Activated naive CD4-positive, alpha-beta T cell treated with anti-CD3 and anti-CD28 coated beads for 36 hours (primary cell): ENCODE measurements at regions not wholly inside any gene's neighbourhood (a gene's known extent, or its start where the extent isn't known, plus 50 kb on each side); places are given as distances from the start of the nearest gene placed in this dataset.

Experiments
- CTCF ChIA-PET: fragments of 350-600 bp; sonication (Branson Sonifier 250); formaldehyde crosslinking; loops from one replicate; lab custom pipeline; 2021; ENCODE audit warnings: antibody characterized with exemption; lab: Charles Lee
- DNase-seq: peaks from one replicate; pipeline ENCODE4 v3.0.0-alpha.2; 2020
- H3K27ac Mint-ChIP-seq: one replicate; pipeline ENCODE4 v1.8.0; 2021; ENCODE audit warnings: mild to moderate bottlenecking, mixed read lengths
- H3K27me3 Mint-ChIP-seq: one replicate; pipeline ENCODE4 v1.8.0; 2021; ENCODE audit warnings: low read depth, mixed read lengths
- H3K36me3 Mint-ChIP-seq: one replicate; pipeline ENCODE4 v1.8.0; 2021; ENCODE audit warnings: low read depth, mixed read lengths
- H3K4me1 Mint-ChIP-seq: one replicate; pipeline ENCODE4 v1.8.0; 2021; ENCODE audit warnings: low read depth, mixed read lengths
- H3K4me3 Mint-ChIP-seq: one replicate; pipeline ENCODE4 v1.8.0; 2021; ENCODE audit warnings: mild to moderate bottlenecking, moderate library complexity, mixed read lengths
- H3K9me3 Mint-ChIP-seq: one replicate; pipeline ENCODE4 v1.8.0; 2021; ENCODE audit warnings: mixed read lengths
- intact Hi-C: fragments of 100-400 bp; cut with micrococcal nuclease; formaldehyde crosslinking; loops from one replicate; pipeline ENCODE4 v1.15.1; 2023

DNA sequence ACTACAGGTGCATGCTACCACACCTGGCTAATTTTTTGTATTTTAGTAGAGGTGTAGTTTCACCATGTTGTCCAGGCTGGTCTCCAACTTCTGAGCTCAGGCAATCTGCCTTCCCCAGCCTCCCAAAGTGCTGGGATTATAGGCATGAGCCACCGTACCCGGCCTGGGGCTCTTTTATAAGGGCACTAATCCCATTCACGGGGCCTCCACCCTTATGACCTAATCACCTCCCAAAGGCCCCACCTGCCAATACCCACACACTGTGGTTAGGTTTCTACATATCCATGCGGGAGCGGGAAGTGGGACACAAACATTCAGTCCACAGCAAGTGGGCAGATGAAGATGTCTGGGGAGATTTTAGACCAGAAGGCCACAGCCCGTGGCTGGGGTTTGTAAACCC, 164.7 kb upstream of the SH3BP4 start:
- intact Hi-C loops = no loop called here
- Mint-ChIP-seq H3K4me1 (no peaks in the 10 kb centered on the region), H3K36me3 (no peaks in the 10 kb centered on the region), H3K4me3 (no peak overlapping the region), H3K27me3 (peaks cover 10% of the 10 kb centered on the region), H3K27ac (no peak overlapping the region), H3K9me3 (peaks cover 20% of the 10 kb centered on the region)
- DNase-seq = no peak
- CTCF ChIA-PET = no interaction called here

DNA sequence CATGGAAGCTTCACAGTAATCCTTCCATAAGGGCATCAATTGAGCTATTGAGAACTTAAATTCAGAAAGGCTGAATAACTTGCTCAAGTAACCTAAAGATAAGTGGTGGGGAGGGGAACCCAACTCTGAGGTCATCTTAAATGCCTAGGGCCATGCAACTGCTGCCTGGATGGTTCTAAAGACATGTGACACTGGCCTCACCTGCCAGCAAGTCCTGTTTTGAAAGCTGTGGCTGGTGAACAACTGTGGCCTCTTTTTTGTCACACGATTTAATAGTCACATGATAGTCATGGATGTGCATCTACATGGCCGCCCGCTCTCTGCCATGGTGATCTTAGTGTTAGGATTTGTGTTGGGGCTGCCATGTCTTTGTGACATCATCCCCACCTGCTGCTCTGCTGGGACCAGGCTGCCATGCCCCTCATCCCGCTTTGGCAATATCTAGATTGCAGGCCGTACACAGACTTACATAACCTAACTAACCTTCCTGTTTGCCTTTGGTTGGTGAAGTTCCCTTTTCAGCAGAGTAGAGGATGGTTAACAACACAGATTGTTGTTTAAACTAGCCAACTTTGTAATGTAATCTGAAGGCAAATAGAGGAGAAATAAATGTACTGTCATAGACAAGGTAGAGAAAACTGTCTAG, 177.9 kb upstream of the SH3BP4 start:
- Mint-ChIP-seq H3K4me1 (no peaks in the 10 kb centered on the region), H3K4me3 (no peak overlapping the region), H3K27ac (no peak overlapping the region), H3K36me3 (no peaks in the 10 kb centered on the region), H3K27me3 (peaks cover 18% of the 10 kb centered on the region), H3K9me3 (no peaks in the 10 kb centered on the region)
- DNase-seq = no peak
- intact Hi-C loops = no loop called here
- CTCF ChIA-PET = no interaction called here

DNA sequence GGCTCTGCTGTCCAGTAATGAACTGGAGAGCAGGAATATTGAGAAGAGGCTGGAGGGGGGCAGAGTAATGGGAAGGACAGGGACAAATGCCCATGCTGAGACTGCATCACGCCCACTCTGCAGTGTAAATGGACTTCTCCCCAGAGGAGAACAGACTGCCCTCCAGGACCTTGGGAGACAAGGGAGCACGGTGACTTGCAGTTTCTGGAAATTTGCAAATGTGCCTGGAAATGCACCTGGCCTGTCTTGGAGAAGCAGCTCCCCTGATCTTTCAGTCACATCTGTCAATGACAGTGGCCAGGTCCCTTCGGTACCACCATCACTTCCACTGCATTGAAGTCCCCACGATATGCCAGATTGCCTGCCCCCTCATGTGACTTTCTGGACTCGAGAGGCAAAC, 178.7 kb upstream of the SH3BP4 start:
- H3K9me3 Mint-ChIP-seq = no peaks in the 10 kb centered on the region
- no peaks in the 10 kb centered on the region for H3K4me1 Mint-ChIP-seq
- H3K27me3 Mint-ChIP-seq = peaks cover 18% of the 10 kb centered on the region
- intact Hi-C loops = no loop called here
- H3K4me3 Mint-ChIP-seq = no peak overlapping the region
- no peaks in the 10 kb centered on the region for H3K36me3 Mint-ChIP-seq
- no peak for DNase-seq
- CTCF ChIA-PET = no interaction called here
- no peak overlapping the region for H3K27ac Mint-ChIP-seq

DNA sequence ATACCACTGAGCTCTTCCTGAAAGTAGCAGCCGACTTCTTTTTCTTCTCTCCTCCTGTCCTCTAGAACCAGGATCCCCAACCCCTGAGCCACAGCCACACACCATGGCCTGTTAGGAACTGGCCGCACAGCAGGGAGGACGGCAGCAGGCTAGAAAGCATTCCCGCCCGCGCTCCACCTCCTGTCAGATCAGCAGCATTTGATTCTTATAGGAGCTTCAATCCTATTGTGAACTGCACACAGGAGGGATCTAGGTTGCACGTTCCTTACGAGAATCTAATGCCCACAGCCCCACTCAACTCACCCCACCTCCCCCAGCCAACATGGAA, 179.1 kb upstream of the SH3BP4 start:
- Mint-ChIP-seq H3K27ac (no peak overlapping the region), H3K4me3 (no peak overlapping the region), H3K9me3 (no peaks in the 10 kb centered on the region), H3K4me1 (no peaks in the 10 kb centered on the region), H3K27me3 (peaks cover 18% of the 10 kb centered on the region), H3K36me3 (no peaks in the 10 kb centered on the region)
- CTCF ChIA-PET = no interaction called here
- intact Hi-C loops = no loop called here
- no peak for DNase-seq

DNA sequence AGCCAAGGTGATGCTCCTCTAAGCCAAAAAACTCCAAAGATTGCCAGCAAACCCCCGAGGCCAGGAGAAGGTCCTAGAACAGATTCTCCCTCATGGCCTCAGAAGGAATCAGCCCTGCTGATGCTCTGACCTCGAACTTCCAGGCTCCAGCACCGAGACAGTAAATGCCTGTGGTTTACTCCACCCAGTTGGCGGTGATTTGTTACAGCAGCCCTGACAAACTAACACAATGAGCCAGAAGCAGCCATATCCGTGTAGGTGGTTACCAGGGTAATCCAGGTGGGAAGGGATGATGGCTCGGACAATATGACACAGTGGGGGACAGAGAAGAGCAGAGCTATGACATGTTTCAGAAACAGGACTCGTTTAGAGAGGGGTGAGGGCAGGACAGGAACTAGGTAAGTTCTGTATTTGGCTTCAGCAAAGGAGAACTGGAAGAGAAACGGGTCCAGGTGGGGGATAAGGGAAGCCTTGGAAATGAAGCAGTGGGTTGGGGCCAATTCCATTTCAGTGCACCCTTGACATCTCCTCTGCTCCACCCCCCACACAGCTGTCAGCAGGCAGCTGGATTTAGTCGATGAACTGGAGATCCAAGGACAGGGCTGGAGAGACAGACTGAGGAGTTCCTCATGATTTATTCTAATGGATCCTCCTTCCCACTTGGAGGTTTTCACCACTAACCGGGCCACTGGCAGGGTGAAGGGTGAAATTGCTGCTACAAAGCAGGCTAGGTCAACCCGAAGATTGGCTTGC, 179.7 kb upstream of the SH3BP4 start:
- CTCF ChIA-PET = no interaction called here
- H3K27me3 Mint-ChIP-seq = peaks cover 18% of the 10 kb centered on the region
- H3K9me3 Mint-ChIP-seq = no peaks in the 10 kb centered on the region
- no peak overlapping the region for H3K4me3 Mint-ChIP-seq
- H3K36me3 Mint-ChIP-seq = no peaks in the 10 kb centered on the region
- no peaks in the 10 kb centered on the region for H3K4me1 Mint-ChIP-seq
- H3K27ac Mint-ChIP-seq = no peak overlapping the region
- intact Hi-C loops = no loop called here
- no peak for DNase-seq

DNA sequence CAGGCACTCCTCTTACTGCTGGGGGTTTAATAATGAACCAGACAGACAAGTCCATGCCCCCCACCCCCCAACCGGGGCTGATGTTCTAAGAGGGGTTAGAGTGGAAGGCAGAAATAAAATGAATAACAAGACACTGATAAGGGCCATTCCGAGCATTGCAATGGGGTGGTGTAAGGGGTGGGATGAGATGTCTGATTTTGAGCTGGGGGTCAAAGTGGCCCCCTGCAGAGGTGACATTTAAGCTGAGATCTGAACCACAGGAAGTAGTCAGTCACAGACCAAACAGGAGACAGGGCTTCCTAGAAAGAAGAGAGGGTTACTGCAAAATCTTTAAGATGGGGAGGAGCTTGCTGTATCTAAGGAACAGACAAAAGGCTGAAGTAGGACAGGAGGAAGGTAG, 180.6 kb upstream of the SH3BP4 start:
- Mint-ChIP-seq H3K36me3 (no peaks in the 10 kb centered on the region), H3K4me3 (no peak overlapping the region), H3K9me3 (no peaks in the 10 kb centered on the region), H3K27me3 (peaks cover 12% of the 10 kb centered on the region), H3K4me1 (no peaks in the 10 kb centered on the region), H3K27ac (no peak overlapping the region)
- intact Hi-C loops = no loop called here
- DNase-seq = no peak
- CTCF ChIA-PET = no interaction called here

DNA sequence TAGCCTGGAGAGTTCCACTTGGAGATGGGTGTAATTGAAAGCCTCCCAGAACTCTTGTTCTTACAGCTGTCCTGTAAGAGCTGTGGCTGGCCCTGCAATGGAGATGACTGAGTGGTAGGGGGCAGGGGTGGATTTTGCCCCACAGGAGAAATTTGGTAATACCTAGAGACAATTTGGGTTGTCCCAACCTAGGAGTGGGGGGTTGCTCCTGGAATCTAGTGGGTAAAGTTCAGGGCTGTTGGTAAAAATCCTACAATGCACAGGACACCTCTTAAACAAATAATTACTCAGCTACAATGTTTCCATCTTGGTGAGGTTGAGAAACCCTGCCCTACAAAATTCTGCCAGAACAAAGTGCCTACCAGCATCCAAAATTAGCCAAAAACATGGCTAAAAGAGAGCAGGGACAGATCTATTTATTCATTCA, 181.1 kb upstream of the SH3BP4 start:
- CTCF ChIA-PET = no interaction called here
- Mint-ChIP-seq H3K4me3 (no peak overlapping the region), H3K27me3 (peaks cover 12% of the 10 kb centered on the region), H3K36me3 (no peaks in the 10 kb centered on the region), H3K9me3 (no peaks in the 10 kb centered on the region), H3K27ac (no peak overlapping the region), H3K4me1 (no peaks in the 10 kb centered on the region)
- no peak for DNase-seq
- intact Hi-C loops = no loop called here

DNA sequence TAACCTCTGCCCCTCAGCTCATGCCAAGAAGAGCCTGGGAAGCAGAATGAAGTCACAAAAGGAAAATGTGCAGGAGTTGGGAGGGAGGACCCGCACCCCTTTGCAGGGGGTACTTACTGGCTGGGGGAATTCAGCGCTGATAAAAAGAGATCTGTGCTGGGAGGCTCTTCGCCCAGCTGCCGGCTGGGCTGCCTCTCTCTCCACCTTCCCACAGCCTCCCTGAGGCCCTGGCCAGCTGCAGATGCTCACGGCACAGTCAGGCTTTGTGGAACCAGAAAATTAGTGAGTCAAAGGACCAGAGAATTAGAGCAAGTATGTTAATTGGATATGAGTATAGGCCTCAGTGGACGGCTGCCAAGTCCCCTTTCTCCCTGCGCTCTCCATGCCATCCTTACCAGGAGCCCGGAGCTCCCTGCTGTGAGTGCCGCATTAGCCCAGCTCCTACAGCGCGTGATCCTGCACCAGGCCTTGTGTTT, 181.7 kb upstream of the SH3BP4 start:
- Mint-ChIP-seq H3K36me3 (no peaks in the 10 kb centered on the region), H3K27ac (no peak overlapping the region), H3K9me3 (no peaks in the 10 kb centered on the region), H3K4me3 (no peak overlapping the region), H3K4me1 (no peaks in the 10 kb centered on the region), H3K27me3 (peaks cover 7% of the 10 kb centered on the region)
- no peak for DNase-seq
- intact Hi-C loops = no loop called here
- CTCF ChIA-PET = no interaction called here

DNA sequence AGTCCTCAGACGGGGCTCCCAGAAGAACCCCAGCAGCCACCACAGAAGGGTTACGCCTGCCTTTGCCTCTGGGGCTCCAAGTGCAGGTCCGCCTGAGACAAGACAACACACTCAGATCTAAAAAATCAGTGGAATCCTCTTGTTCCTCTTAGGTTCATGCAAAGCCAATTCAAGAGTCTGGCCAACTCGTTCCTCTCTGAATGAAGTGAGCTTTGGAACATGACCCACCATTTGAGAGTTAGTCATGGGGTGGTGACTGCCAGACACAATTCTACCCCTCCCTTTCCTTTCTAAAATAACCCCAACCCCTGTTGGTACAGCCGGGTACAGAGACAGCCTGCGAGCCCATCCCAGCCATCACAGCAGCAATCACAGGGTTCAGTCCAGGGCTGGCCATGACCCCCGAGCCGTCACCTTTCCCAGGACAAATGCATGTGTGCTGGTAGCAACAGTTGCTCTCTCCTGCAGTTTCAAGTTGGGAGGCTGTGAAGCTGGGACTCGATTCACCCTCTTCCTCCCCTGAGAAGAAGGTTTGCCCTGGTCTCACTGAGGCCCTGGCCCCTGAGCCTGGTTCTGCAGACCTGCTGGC, 183.1 kb upstream of the SH3BP4 start:
- Mint-ChIP-seq H3K27ac (no peak overlapping the region), H3K4me1 (no peaks in the 10 kb centered on the region), H3K4me3 (no peak overlapping the region), H3K27me3 (peaks cover 7% of the 10 kb centered on the region), H3K36me3 (no peaks in the 10 kb centered on the region), H3K9me3 (no peaks in the 10 kb centered on the region)
- DNase-seq = no peak
- CTCF ChIA-PET = interaction anchor here (0.6 kb wide), 1 partner anchor 135 kb away, joined by 3 read pairs; no protein-coding TSS in a partner anchor
- intact Hi-C loops = no loop called here

DNA sequence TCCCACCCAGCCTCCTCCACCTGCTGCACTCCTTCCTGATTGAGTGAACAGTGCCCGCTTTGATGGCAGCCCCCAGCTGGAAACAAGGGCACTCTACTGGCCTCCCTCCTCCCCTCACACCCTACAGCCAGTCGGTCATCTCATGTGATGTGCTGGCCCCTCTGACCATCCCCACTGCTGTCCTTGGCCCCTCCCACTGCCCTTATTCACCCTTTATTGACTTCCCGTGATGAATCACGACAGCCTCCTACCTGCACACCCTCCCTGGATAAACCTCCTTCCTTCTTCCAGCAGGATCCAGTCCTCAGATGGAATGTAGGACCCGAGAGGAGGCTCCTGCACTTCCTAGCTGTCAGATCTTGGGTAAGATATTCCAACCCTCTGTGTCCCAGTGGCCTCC, 186.5 kb upstream of the SH3BP4 start:
- CTCF ChIA-PET = no interaction called here

DNA sequence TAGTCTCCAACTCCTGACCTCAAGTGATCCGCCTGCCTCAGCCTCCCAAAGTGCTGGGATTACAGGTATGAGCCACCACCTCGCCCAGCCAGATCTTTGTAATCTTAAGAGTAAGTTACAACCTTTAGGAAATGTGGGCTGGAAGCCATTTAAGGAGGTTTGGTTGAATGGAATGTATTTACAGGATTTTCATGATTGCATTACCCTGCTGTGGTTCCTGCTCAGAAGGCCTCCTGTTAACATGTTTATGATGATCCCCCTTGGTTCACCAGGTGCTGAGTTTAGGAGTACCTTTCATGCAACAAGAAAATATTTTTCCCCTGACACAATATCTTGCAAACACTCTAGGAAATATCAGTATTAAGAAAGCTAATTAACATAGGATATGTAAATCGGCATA, 187.4 kb upstream of the SH3BP4 start:
- CTCF ChIA-PET = no interaction called here
- H3K27ac Mint-ChIP-seq = no peak overlapping the region
- DNase-seq = no peak
- H3K4me1 Mint-ChIP-seq = no peaks in the 10 kb centered on the region
- no peak overlapping the region for H3K4me3 Mint-ChIP-seq
- H3K36me3 Mint-ChIP-seq = no peaks in the 10 kb centered on the region
- H3K27me3 Mint-ChIP-seq = peaks cover 7% of the 10 kb centered on the region
- no peaks in the 10 kb centered on the region for H3K9me3 Mint-ChIP-seq
- intact Hi-C loops = no loop called here

More for the DNA sequence above, 186.5 kb upstream of the SH3BP4 start:
- peaks cover 4% of the 10 kb centered on the region for H3K27me3 Mint-ChIP-seq
- H3K4me3 Mint-ChIP-seq = no peak overlapping the region
- no peaks in the 10 kb centered on the region for H3K9me3 Mint-ChIP-seq
- H3K36me3 Mint-ChIP-seq = no peaks in the 10 kb centered on the region
- no peak overlapping the region for H3K27ac Mint-ChIP-seq
- DNase-seq = no peak
- no peaks in the 10 kb centered on the region for H3K4me1 Mint-ChIP-seq
- intact Hi-C loops = no loop called here

DNA sequence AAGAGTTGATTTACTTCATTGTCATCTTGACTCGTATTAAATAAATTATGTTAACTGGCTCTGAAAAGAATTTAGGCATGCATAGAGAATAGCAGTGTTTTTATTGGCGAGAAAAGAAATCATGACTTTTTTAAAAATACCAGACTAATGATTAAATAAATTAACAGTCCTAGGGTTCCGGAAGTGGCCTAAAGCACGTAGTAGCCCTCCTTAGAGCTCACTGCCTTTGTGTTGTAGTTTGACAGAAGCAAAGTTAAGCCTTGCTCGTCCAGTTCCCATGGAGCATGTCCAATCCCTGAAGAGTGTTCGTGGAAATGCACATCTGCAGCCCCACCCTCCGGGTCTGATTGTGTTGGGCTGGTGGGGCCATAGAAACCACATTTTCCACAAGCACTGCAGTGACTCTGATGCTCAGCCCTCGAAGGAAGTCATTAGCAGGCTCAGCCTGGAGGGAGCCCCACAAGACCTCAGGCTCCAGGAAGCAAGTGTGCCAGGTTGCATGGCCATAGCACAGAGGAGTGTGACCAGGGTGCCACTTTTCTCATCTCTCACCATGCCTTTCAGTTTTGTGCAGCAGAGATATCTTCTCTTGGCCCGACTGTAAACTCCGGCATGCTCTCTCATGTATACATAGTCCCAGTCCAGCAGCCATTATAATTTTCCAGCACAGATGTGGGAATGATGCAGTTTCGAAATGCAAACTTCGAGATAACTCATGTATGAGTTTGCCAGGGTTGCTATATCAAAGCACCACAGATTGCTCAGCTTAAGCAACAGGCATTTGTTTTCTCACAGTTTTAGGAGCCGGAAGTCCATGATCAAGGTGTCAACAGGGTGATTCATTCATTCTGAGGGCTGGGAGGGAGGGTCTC, 188.6 kb upstream of the SH3BP4 start:
- peaks cover 7% of the 10 kb centered on the region for H3K27me3 Mint-ChIP-seq
- intact Hi-C loops = no loop called here
- no peaks in the 10 kb centered on the region for H3K9me3 Mint-ChIP-seq
- no peak overlapping the region for H3K27ac Mint-ChIP-seq
- CTCF ChIA-PET = no interaction called here
- DNase-seq = no peak
- H3K4me3 Mint-ChIP-seq = no peak overlapping the region
- no peaks in the 10 kb centered on the region for H3K4me1 Mint-ChIP-seq
- no peaks in the 10 kb centered on the region for H3K36me3 Mint-ChIP-seq
